Neuron (in vitro differentiated cells): ENCODE measurements at regions not wholly inside any gene's neighbourhood (a gene's known extent, or its start where the extent isn't known, plus 50 kb on each side); places are given as distances from the start of the nearest gene placed in this dataset.
A peak's percentile ranks its signal among the peaks of the same experiment; 100 is the strongest.

ENCODE experiments used
- H2AFZ ChIP-seq: one replicate; pipeline ENCODE4 v1.6.1; 2013; ENCODE audit warnings: low read depth, mild to moderate bottlenecking, inconsistent platforms, low read length, moderate library complexity
- H3K27me3 ChIP-seq: one replicate; pipeline ENCODE4 v1.6.1; 2013; ENCODE audit warnings: low read length; ENCODE audit not compliant: insufficient read depth
- H3K36me3 ChIP-seq: one replicate; pipeline ENCODE4 v1.6.1; 2013; ENCODE audit warnings: low read length; ENCODE audit not compliant: insufficient read depth
- H3K4me1 ChIP-seq: one replicate; pipeline ENCODE4 v1.6.1; 2013; ENCODE audit warnings: low read length; ENCODE audit not compliant: insufficient read depth
- H3K4me3 ChIP-seq: 2 replicates; pipeline ENCODE4 v1.5.1; 2013; ENCODE audit warnings: mild to moderate bottlenecking, low read length, moderate library complexity
- H3K9me3 ChIP-seq: one replicate; pipeline ENCODE4 v1.6.1; 2013; ENCODE audit warnings: low read length

DNA sequence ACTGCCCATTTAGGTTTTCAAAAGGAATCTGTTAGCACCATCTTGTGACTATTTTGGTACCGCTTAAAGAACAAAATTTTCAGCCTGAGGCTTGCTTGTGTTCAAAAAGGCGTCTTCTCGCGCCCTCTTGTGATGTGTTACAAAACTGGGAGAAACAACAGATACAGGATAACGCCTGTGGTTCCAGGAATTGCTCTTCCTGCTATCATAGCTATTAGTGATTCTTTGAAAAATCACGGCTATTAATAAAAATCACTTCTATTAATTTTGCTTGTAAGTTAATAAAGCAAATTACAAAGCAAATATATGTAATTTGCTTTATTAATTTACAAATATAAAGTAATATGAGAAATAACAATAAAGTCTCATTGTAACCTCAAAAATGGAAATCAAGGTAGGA, 82.2 kb upstream of the ABCD3 start:
- Histone ChIP-seq H3K4me1 (no peaks in the 10 kb centered on the region), H2AFZ (no peak overlapping the region), H3K27me3 (peaks cover 8% of the 10 kb centered on the region), H3K4me3 (no peak overlapping the region), H3K36me3 (no peaks in the 10 kb centered on the region), H3K9me3 (no peaks in the 10 kb centered on the region)

DNA sequence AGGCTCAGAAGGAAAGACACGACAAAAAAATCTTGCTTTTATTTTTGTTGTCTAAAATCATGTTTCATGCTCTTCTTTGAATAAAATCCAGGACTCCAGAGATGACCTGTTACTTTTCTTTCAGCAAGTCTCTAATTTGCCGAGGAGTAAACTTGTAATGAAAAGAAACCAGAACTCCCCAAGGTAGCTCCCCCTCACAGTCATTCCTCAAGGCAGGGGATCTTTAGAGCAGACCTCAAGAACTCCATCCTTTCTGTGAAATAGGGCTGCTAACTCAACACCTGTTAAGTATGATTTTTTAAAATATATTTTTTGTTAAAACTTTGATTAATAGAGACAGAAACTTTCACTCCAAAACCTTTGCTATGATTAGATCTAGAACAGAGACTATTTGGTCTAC, 82.7 kb upstream of the ABCD3 start:
- Histone ChIP-seq H2AFZ (no peak overlapping the region), H3K4me1 (no peaks in the 10 kb centered on the region), H3K4me3 (no peak overlapping the region), H3K36me3 (no peaks in the 10 kb centered on the region), H3K27me3 (peaks cover 8% of the 10 kb centered on the region), H3K9me3 (no peaks in the 10 kb centered on the region)

DNA sequence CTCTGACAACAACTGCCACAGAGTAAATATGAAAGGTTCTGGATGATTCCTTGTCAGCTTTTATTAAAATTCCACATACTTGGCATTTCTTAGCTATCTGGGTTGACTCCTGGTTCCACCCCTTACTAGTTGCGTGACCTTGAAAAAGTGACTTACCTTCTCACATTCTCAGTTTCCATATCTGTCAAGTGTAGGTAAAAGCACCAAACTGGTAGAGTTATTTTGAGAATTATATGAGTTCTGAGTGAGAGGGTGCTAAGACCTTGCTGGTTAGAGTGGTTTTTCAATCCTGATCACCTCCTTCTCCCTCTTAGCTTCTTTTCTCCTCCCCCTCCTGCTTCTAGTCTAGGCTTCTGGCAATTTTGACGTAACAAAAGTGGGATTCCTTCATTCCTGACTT, 83.4 kb upstream of the ABCD3 start:
- H2AFZ ChIP-seq, result no peak overlapping the region

DNA sequence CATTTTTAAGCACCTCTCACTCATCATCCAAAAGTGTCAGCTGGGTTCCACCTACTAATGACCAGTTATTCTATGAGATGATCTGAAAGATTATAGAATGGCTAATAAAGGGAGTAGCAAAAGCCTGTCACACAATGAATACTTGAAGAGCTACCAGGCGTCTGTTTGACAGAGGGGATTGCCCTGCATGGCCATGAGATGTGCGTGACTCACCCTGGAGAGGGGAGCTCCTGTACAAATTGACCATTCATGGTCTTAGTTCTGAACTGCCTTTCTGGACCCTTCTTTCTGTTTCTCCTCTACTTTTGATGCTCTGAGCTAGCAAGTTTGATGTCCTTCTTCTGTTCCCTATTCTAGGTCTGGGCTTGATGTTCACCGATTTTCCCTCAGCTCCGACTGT, 85.2 kb upstream of the ABCD3 start:
- Histone ChIP-seq H3K36me3 (no peaks in the 10 kb centered on the region), H3K4me3 (no peak overlapping the region), H3K4me1 (no peaks in the 10 kb centered on the region), H3K9me3 (no peaks in the 10 kb centered on the region), H2AFZ (no peak overlapping the region), H3K27me3 (peaks cover 3% of the 10 kb centered on the region)

More for the DNA sequence above, 83.4 kb upstream of the ABCD3 start:
- Histone ChIP-seq H3K4me1 (no peaks in the 10 kb centered on the region), H3K9me3 (no peaks in the 10 kb centered on the region), H3K4me3 (no peak overlapping the region), H3K27me3 (peaks cover 8% of the 10 kb centered on the region), H3K36me3 (no peaks in the 10 kb centered on the region)

DNA sequence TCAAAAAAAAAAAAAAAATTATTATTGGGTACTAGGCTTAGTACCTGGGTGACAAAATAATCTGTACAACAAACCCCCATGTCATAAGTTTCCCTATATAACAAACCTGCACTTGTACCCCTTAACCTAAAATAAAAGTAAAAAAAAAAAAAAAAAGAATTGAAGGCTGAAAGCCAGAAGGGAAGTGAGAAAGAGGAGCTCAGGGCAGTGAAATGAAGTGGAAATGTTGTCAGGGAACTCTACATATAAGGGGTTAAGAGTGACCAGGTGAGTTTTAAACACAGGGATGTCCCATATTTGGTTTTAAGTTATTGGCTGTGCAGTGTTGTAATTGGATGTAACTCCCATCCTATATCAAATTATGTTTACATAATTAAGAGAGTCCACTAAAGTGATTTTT, 85.7 kb upstream of the ABCD3 start:
- Histone ChIP-seq H3K36me3 (no peaks in the 10 kb centered on the region), H3K27me3 (peaks cover 3% of the 10 kb centered on the region), H3K9me3 (no peaks in the 10 kb centered on the region), H3K4me1 (peaks cover 4% of the 10 kb centered on the region), H2AFZ (no peak overlapping the region), H3K4me3 (no peak overlapping the region)

DNA sequence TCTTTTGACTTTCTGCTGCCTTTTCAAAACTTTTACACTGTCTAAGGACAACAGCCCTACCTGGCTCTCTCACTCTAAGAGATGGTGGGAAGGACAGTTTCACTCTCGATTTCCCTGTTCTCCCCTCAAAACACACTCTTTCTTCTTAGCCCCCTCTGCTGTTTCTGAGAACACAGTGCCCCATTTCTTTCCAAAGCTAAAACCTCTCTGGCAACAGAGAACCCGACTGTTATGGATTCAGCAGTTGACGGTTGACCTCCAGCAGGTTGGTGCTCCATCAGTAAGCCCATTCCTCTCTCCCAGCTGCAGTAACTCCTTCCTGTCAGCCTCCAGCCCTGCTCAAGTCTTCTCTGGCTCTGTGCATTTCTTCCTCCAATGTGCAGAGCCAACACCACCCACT, 88.2 kb upstream of the ABCD3 start:
- no peak overlapping the region for H3K4me3 ChIP-seq
- H3K27me3 ChIP-seq, result peaks cover 3% of the 10 kb centered on the region
- H3K36me3 ChIP-seq, result no peaks in the 10 kb centered on the region
- no peaks in the 10 kb centered on the region for H3K9me3 ChIP-seq
- H3K4me1 ChIP-seq, result peaks cover 8% of the 10 kb centered on the region
- H2AFZ ChIP-seq, result no peak overlapping the region

DNA sequence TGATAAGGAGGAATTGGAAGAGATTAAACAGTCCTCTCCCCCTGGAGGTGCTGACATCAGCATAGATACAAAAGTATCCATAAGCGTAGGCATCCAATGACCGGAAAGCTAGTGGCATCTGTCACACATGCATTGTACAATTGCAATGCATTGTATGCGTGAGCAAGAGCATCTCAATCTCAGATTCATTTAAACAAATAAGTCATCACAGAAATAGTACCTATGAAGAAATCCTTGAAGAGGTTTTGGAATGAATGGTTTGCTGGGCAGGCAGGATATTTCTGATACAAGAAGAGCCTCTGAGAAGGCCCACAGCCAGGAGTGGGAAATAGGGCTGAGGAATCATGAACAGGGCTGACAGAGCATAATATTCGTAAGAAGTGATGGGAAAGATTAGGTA, 88.9 kb upstream of the ABCD3 start:
- Histone ChIP-seq H3K9me3 (no peaks in the 10 kb centered on the region), H3K27me3 (peaks cover 3% of the 10 kb centered on the region), H3K4me3 (no peak overlapping the region), H3K4me1 (peaks cover 8% of the 10 kb centered on the region), H2AFZ (no peak overlapping the region), H3K36me3 (no peaks in the 10 kb centered on the region)

DNA sequence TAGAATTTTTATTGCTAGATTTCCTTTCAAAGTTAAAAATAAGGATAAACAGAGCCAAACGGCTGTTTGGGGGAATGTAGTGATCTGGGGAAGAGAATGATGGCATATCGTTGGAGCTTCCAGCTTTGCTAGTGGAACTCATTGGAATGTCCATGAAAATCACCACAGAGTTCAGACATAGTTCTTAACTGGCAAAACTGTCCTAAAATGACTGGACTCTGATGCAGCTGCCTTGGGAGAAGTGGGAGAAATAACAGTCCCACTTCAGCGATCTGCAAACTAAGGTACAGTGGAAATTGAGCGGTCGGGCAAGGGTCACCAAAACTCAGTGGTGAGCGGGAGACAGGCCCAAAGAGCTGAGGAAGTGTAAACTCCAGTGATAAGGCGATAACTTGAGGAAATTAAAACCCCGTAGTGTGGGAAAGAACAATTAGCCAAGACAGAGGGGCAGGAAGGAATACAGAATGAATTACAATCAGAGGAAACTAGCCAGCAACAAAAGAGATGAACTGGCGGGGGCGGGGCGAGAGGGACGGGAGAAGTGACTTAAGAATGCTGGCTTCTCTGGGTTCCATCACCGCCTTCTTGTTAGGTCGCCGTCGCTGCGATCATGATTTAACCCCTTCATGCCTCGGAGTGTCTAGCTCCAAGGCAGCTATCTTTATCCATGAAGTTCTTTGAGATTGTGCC, 89.8 kb upstream of the ARHGAP29 start:
- peak overlapping the region; percentile 17 for H3K4me3 ChIP-seq
- no peaks in the 10 kb centered on the region for H3K27me3 ChIP-seq
- H3K9me3 ChIP-seq, result no peaks in the 10 kb centered on the region
- peak overlapping the region; percentile 32 for H2AFZ ChIP-seq
- peaks cover 8% of the 10 kb centered on the region for H3K4me1 ChIP-seq
- no peaks in the 10 kb centered on the region for H3K36me3 ChIP-seq

DNA sequence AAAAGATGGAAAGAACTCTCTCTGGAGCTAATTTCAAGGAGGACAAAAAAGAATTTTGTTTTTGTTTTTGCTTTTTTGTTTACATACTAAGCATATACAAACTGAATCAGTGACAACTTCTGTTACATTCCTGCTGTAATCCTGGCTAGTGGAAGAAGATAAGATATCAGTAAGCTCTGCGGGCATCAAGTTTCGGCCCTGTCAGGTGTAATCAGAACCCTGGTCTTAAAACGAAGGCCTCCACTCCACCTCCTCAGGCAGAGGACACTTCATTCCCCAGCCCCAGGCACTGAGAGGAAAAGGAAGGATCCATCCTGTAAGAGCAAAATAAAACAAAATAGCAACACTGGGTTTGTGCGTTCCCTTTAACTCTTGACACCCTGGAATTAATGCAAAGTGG, 88.9 kb upstream of the ARHGAP29 start:
- no peaks in the 10 kb centered on the region for H3K9me3 ChIP-seq
- peaks cover 8% of the 10 kb centered on the region for H3K4me1 ChIP-seq
- H2AFZ ChIP-seq, result no peak overlapping the region
- no peak overlapping the region for H3K4me3 ChIP-seq
- no peaks in the 10 kb centered on the region for H3K36me3 ChIP-seq
- H3K27me3 ChIP-seq, result no peaks in the 10 kb centered on the region

DNA sequence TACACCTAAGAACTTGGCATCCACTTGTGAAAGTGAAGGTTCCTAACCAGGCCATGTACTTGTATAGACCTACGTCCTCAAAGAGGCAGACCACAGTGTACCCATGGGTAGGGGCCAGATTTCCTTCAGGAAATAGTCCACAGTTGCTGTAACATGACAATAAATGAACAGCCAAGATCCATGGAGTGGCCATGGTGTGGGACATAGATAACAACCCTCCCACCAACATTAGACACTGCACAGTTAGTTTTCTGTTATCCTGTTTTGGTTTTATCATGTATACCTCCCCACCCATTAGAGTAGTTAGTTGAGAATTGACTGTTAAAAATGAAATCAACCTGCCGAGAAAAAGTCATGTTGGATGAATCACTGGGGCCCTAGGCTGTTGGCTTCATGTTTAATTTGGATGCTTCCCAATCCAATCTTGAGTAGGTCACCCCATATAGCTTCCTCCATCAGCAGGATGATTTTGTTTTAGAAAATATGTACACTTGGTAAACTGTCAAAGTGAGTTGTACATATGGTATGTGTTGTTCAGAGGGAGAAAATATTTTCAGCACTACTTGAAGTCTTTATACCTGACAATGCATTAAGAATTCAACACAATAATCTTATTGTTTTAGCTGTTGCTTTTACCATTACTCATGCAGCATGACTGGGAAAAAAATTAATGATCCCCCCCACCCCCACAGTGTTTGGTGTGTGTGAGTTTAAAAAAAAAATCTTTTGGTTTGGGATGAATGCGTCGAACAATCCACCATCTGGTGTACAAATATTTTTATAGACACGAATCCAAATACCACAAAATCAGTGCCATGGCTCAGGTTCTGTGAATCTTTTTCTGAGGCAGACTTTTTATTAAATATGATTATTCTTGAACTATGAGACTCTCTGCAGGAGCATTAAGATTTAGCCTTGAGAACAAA, 88.3 kb upstream of the ARHGAP29 start:
- no peak overlapping the region for H2AFZ ChIP-seq
- H3K27me3 ChIP-seq, result no peaks in the 10 kb centered on the region
- no peaks in the 10 kb centered on the region for H3K9me3 ChIP-seq
- H3K36me3 ChIP-seq, result no peaks in the 10 kb centered on the region
- H3K4me3 ChIP-seq, result no peak overlapping the region
- peaks cover 8% of the 10 kb centered on the region for H3K4me1 ChIP-seq

DNA sequence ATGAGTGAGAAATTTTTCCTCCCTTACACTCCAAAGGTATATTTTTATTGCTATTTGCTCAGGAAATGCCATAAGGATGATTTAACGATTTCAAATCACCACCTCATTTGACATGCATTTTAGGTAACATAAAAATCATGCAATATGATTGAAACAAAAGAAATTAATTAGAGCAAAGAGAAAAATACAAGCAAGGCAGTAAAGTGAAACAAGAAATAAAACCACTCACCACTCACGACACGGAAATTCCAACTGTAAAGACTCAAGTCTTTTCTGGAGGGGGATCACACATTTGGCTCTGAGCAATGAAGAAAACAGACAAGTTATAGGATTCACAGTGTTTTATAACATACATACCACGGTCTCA, 86.8 kb upstream of the ARHGAP29 start:
- Histone ChIP-seq H3K27me3 (no peaks in the 10 kb centered on the region), H2AFZ (no peak overlapping the region), H3K4me1 (peaks cover 8% of the 10 kb centered on the region), H3K4me3 (no peak overlapping the region), H3K9me3 (no peaks in the 10 kb centered on the region), H3K36me3 (no peaks in the 10 kb centered on the region)

DNA sequence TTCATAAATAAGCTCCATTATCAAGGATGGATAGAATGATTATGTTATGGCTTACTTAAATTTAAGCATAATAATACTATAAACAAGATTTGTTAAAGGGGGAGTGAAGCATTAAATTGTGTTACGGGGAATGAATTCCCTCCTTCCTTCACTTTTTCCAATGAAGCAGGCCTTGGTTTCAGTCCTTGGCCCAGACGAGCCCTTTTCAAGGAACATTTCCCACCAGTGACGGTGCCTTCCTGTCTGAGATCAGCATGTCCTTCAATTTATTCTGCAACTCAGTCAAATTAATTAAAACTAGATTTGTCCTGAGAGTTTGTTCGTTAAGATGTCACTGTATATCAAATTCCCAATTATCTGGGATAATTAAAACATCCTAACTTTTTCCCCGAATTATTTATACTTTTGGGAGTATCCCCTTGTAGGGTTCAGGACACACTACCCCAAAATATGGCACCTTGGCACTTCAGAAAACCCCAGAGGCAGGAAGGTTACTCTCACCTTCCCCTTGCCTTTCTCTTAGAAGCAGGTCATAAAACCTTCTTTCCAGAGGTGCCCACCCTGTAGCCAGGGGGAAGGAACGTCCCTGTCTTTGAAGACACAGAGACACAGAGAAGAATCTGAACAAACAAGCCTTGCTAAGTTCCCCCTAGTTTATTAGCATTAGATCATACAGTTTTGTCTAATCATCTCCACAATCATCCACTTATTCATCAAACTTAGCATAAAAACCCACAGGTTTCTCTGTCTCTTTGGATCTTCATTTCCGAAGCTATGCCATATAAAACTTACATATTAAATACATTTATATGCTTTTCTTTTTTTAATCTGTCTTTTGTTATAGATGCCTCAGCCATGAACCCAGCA, 86.2 kb upstream of the ARHGAP29 start:
- Histone ChIP-seq H3K27me3 (no peaks in the 10 kb centered on the region), H2AFZ (no peak overlapping the region), H3K4me3 (no peak overlapping the region), H3K36me3 (no peaks in the 10 kb centered on the region), H3K9me3 (no peaks in the 10 kb centered on the region), H3K4me1 (peaks cover 8% of the 10 kb centered on the region)

DNA sequence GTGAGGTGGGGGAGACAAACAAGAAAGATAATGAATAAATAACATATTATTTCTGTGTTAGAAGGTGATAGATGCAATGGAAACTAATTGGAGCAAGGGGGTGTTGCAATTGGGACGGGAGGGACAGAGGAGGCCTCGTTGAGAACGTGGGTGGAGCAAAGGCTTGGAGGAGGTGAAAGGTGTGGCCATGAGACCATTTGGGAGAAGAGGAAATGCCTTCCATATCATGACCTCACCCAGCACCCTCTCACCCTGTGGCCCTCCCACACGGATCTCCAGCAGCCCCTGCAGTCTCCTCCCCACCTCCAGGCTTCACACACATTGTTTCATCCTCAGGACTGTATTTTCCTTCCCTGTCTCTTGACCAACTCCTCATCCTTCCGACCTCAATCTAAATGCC, 85.3 kb upstream of the ARHGAP29 start:
- Histone ChIP-seq H3K36me3 (no peaks in the 10 kb centered on the region), H3K27me3 (no peaks in the 10 kb centered on the region), H3K4me1 (peaks cover 5% of the 10 kb centered on the region), H3K4me3 (no peak overlapping the region), H3K9me3 (no peaks in the 10 kb centered on the region), H2AFZ (no peak overlapping the region)
